HEK293 (cell line): ENCODE measurements at regions not wholly inside any gene's neighbourhood (a gene's known extent, or its start where the extent isn't known, plus 50 kb on each side); places are given as distances from the start of the nearest gene placed in this dataset.

ENCODE experiments used
- CTCF ChIA-PET: fragments of 350-600 bp; formaldehyde crosslinking; extraction: SDS; loops from one replicate; lab custom pipeline; 2021; ENCODE audit warnings: antibody characterized with exemption; lab: Yijun Ruan, JAX
- POLR2A ChIA-PET: fragments of 300-600 bp; formaldehyde crosslinking; extraction: SDS; loops from one replicate; lab custom pipeline; 2020; ENCODE audit warnings: antibody characterized with exemption, inconsistent platforms; lab: Yijun Ruan, JAX
- H3K27ac ChIP-seq: fragments of 200-500 bp; sonication (Bioruptor generic); 2 replicates; pipeline ENCODE4 v1.5.1; 2014; ENCODE audit warnings: low read depth, low read length, control low read depth, inconsistent platforms; ENCODE audit errors: extremely low read depth
- H3K36me3 ChIP-seq, 2 experiments: fragments of 200-500 bp in 1 of 2; sonication (Bioruptor generic) in 1 of 2; 1 replicate in 1 of 2; 2 replicates in 1 of 2; pipeline ENCODE4 v1.5.1; 2014 to 2017; ENCODE audit warnings: inconsistent platforms in 2 of 2, low read length in 2 of 2; ENCODE audit not compliant: control insufficient read depth in 2 of 2, insufficient read depth in 1 of 2
- H3K4me1 ChIP-seq: fragments of 200-500 bp; sonication (Bioruptor generic); 2 replicates; pipeline ENCODE4 v1.5.1; 2014; ENCODE audit warnings: mild to moderate bottlenecking, low read length, inconsistent platforms; ENCODE audit not compliant: control insufficient read depth, insufficient read depth
- H3K4me3 ChIP-seq: 2 replicates; pipeline ENCODE4 v1.5.1; 2011; ENCODE audit warnings: low read depth, mild to moderate bottlenecking, control low read depth, low read length, moderate library complexity
- H3K9me3 ChIP-seq: fragments of 200-500 bp; sonication (Bioruptor generic); 2 replicates; pipeline ENCODE4 v1.5.1; 2014; ENCODE audit warnings: low read depth, low read length, inconsistent platforms; ENCODE audit not compliant: control insufficient read depth, insufficient read depth
- EGR2 ChIP-seq: fragments of 450-650 bp; formaldehyde crosslinking; IDR thresholded peaks from 2 replicates; pipeline ENCODE4 v1.5.1; 2016; ENCODE audit warnings: low read depth, missing biosample characterization, missing genetic modification characterization
- GLI4 ChIP-seq: fragments of 450-650 bp; formaldehyde crosslinking; IDR thresholded peaks from 2 replicates; pipeline ENCODE4 v1.5.1; 2016; ENCODE audit warnings: missing biosample characterization, missing genetic modification characterization
- KLF16 ChIP-seq: fragments of 450-650 bp; formaldehyde crosslinking; IDR thresholded peaks from 2 replicates; pipeline ENCODE4 v1.5.1; 2017; ENCODE audit warnings: missing biosample characterization, missing genetic modification characterization
- RBAK ChIP-seq: fragments of 450-650 bp; formaldehyde crosslinking; IDR thresholded peaks from 2 replicates; pipeline ENCODE4 v1.5.1; 2016; ENCODE audit warnings: missing biosample characterization, missing genetic modification characterization
- TCF7L2 ChIP-seq: IDR thresholded peaks from 2 replicates; pipeline ENCODE4 v1.6.1; 2011; ENCODE audit warnings: low read depth, mild to moderate bottlenecking, inconsistent platforms, low read length, moderate library complexity, borderline replicate concordance
- ZBTB10 ChIP-seq: fragments of 450-650 bp; formaldehyde crosslinking; IDR thresholded peaks from 2 replicates; pipeline ENCODE4 v1.5.1; 2016; ENCODE audit warnings: missing biosample characterization, missing genetic modification characterization
- ZIC2 ChIP-seq: fragments of 450-650 bp; formaldehyde crosslinking; IDR thresholded peaks from 2 replicates; pipeline ENCODE4 v1.5.1; 2016; ENCODE audit warnings: missing biosample characterization, missing genetic modification characterization
- ZNF10 ChIP-seq: fragments of 450-650 bp; formaldehyde crosslinking; IDR thresholded peaks from 2 replicates; pipeline ENCODE4 v1.5.1; 2017; ENCODE audit warnings: missing biosample characterization, missing genetic modification characterization
- ZNF19 ChIP-seq: fragments of 450-650 bp; formaldehyde crosslinking; IDR thresholded peaks from 2 replicates; pipeline ENCODE4; 2016; ENCODE audit warnings: missing biosample characterization, missing genetic modification characterization, low read depth
- ZNF223 ChIP-seq: fragments of 450-650 bp; formaldehyde crosslinking; IDR thresholded peaks from 2 replicates; pipeline ENCODE4 v1.5.1; 2016; ENCODE audit warnings: missing biosample characterization, missing genetic modification characterization
- ZNF341 ChIP-seq: fragments of 450-650 bp; formaldehyde crosslinking; IDR thresholded peaks from 2 replicates; pipeline ENCODE4; 2016; ENCODE audit warnings: low read depth, missing biosample characterization, missing genetic modification characterization
- ZNF416 ChIP-seq: fragments of 450-650 bp; formaldehyde crosslinking; IDR thresholded peaks from 2 replicates; pipeline ENCODE4 v1.5.1; 2016; ENCODE audit warnings: missing biosample characterization, missing genetic modification characterization
- ZNF645 ChIP-seq: fragments of 450-650 bp; formaldehyde crosslinking; IDR thresholded peaks from 2 replicates; pipeline ENCODE4; 2016; ENCODE audit warnings: missing biosample characterization, missing genetic modification characterization
- ZNF658 ChIP-seq: fragments of 450-650 bp; formaldehyde crosslinking; IDR thresholded peaks from 2 replicates; pipeline ENCODE4; 2016; ENCODE audit warnings: missing biosample characterization, missing genetic modification characterization
- ZNF768 ChIP-seq: fragments of 450-650 bp; formaldehyde crosslinking; IDR thresholded peaks from 2 replicates; pipeline ENCODE4 v1.5.1; 2018; ENCODE audit warnings: missing biosample characterization, mild to moderate bottlenecking, missing genetic modification characterization
- ZNF843 ChIP-seq: fragments of 450-650 bp; formaldehyde crosslinking; IDR thresholded peaks from 2 replicates; pipeline ENCODE4 v1.5.1; 2016; ENCODE audit warnings: missing biosample characterization, missing genetic modification characterization
- ZSCAN16 ChIP-seq: fragments of 450-650 bp; formaldehyde crosslinking; IDR thresholded peaks from 2 replicates; pipeline ENCODE4 v1.5.1; 2016; ENCODE audit warnings: missing biosample characterization, missing genetic modification characterization
- TF ChIP-seq, protein P1 (sequence below): fragments of 450-650 bp; IDR thresholded peaks from 2 replicates; pipeline ENCODE4 v1.5.1; 2018; ENCODE audit warnings: missing biosample characterization, mild to moderate bottlenecking, missing genetic modification characterization
- TF ChIP-seq, protein P2 (sequence below): fragments of 450-650 bp; formaldehyde crosslinking; IDR thresholded peaks from 2 replicates; pipeline ENCODE4 v1.5.1; 2017; ENCODE audit warnings: missing biosample characterization, missing genetic modification characterization
- TF ChIP-seq, protein P3 (sequence below): IDR thresholded peaks from 2 replicates; pipeline ENCODE4 v1.6.1; 2011; ENCODE audit warnings: mild to moderate bottlenecking, low read depth, low read length, borderline replicate concordance
- TF ChIP-seq, protein P4 (sequence below): fragments of 450-650 bp; formaldehyde crosslinking; conservative IDR thresholded peaks from 2 replicates; pipeline ENCODE4 v1.5.1; 2016; ENCODE audit warnings: low read depth, missing biosample characterization, missing genetic modification characterization

- Histone ChIP-seq H3K27ac (no peak overlapping the region), H3K9me3 (no peaks in the 10 kb centered on the region)
- TF ChIP-seq, protein P1, sequence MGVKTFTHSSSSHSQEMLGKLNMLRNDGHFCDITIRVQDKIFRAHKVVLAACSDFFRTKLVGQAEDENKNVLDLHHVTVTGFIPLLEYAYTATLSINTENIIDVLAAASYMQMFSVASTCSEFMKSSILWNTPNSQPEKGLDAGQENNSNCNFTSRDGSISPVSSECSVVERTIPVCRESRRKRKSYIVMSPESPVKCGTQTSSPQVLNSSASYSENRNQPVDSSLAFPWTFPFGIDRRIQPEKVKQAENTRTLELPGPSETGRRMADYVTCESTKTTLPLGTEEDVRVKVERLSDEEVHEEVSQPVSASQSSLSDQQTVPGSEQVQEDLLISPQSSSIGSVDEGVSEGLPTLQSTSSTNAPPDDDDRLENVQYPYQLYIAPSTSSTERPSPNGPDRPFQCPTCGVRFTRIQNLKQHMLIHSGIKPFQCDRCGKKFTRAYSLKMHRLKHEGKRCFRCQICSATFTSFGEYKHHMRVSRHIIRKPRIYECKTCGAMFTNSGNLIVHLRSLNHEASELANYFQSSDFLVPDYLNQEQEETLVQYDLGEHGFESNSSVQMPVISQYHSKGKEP (tag by site-specific recombination): no peak
- TF ChIP-seq, protein P2, sequence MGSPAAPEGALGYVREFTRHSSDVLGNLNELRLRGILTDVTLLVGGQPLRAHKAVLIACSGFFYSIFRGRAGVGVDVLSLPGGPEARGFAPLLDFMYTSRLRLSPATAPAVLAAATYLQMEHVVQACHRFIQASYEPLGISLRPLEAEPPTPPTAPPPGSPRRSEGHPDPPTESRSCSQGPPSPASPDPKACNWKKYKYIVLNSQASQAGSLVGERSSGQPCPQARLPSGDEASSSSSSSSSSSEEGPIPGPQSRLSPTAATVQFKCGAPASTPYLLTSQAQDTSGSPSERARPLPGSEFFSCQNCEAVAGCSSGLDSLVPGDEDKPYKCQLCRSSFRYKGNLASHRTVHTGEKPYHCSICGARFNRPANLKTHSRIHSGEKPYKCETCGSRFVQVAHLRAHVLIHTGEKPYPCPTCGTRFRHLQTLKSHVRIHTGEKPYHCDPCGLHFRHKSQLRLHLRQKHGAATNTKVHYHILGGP (tag by site-specific recombination): no peak
- TF ChIP-seq ZBTB10 (tag by site-specific recombination) (no peak), ZNF416 (tag by site-specific recombination) (no peak), ZSCAN16 (tag by site-specific recombination) (no peak), ZNF10 (tag by site-specific recombination) (no peak), ZIC2 (tag by site-specific recombination) (no peak), ZNF843 (no peak), TCF7L2 (no peak), RBAK (tag by site-specific recombination) (no peak)
- TF ChIP-seq, all 188 proteins: peak for 0
- CTCF ChIA-PET: no interaction called here
- no peaks in the 10 kb centered on the region for H3K36me3 ChIP-seq
- POLR2A ChIA-PET: no interaction called here
- H3K4me3 ChIP-seq: no peak overlapping the region
- H3K4me1 ChIP-seq: no peaks in the 10 kb centered on the region
These were observed 56.1 kb upstream of the NECTIN1 start for GRCh38 chr11:119785131-119785530.

- CTCF ChIA-PET: no interaction called here
- TF ChIP-seq ZNF223 (tag by site-specific recombination) (no peak), ZNF341 (tag by site-specific recombination) (no peak), ZNF19 (tag by site-specific recombination) (no peak), EGR2 (tag by site-specific recombination) (no peak), ZNF658 (tag by site-specific recombination) (no peak), GLI4 (tag by site-specific recombination) (no peak), ZNF768 (tag by site-specific recombination) (no peak), ZNF645 (no peak), KLF16 (tag by site-specific recombination) (no peak)
- TF ChIP-seq, protein P3, sequence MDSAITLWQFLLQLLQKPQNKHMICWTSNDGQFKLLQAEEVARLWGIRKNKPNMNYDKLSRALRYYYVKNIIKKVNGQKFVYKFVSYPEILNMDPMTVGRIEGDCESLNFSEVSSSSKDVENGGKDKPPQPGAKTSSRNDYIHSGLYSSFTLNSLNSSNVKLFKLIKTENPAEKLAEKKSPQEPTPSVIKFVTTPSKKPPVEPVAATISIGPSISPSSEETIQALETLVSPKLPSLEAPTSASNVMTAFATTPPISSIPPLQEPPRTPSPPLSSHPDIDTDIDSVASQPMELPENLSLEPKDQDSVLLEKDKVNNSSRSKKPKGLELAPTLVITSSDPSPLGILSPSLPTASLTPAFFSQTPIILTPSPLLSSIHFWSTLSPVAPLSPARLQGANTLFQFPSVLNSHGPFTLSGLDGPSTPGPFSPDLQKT: no peak
- TF ChIP-seq, protein P4, sequence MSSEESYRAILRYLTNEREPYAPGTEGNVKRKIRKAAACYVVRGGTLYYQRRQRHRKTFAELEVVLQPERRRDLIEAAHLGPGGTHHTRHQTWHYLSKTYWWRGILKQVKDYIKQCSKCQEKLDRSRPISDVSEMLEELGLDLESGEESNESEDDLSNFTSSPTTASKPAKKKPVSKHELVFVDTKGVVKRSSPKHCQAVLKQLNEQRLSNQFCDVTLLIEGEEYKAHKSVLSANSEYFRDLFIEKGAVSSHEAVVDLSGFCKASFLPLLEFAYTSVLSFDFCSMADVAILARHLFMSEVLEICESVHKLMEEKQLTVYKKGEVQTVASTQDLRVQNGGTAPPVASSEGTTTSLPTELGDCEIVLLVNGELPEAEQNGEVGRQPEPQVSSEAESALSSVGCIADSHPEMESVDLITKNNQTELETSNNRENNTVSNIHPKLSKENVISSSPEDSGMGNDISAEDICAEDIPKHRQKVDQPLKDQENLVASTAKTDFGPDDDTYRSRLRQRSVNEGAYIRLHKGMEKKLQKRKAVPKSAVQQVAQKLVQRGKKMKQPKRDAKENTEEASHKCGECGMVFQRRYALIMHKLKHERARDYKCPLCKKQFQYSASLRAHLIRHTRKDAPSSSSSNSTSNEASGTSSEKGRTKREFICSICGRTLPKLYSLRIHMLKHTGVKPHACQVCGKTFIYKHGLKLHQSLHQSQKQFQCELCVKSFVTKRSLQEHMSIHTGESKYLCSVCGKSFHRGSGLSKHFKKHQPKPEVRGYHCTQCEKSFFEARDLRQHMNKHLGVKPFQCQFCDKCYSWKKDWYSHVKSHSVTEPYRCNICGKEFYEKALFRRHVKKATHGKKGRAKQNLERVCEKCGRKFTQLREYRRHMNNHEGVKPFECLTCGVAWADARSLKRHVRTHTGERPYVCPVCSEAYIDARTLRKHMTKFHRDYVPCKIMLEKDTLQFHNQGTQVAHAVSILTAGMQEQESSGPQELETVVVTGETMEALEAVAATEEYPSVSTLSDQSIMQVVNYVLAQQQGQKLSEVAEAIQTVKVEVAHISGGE (tag by site-specific recombination): no peak
These were observed 55.4 kb upstream of the NECTIN1 start for GRCh38 chr11:119784421-119784820.

More at GRCh38 chr11:119784421-119784820, 55.4 kb upstream of the NECTIN1 start:
- Histone ChIP-seq H3K4me1 (no peaks in the 10 kb centered on the region), H3K27ac (no peak overlapping the region), H3K9me3 (no peaks in the 10 kb centered on the region), H3K4me3 (no peak overlapping the region), H3K36me3 (no peaks in the 10 kb centered on the region)
- POLR2A ChIA-PET: no interaction called here
